ENCODE measurements at regions not wholly inside any gene's neighbourhood (a gene's known extent, or its start where the extent isn't known, plus 50 kb on each side); places are given as distances from the start of the nearest gene placed in this dataset.

GRCh38 chr6:19427548-19427947, 409.6 kb upstream of the ID4 start:
- DNase-seq, result no peak

DNA sequence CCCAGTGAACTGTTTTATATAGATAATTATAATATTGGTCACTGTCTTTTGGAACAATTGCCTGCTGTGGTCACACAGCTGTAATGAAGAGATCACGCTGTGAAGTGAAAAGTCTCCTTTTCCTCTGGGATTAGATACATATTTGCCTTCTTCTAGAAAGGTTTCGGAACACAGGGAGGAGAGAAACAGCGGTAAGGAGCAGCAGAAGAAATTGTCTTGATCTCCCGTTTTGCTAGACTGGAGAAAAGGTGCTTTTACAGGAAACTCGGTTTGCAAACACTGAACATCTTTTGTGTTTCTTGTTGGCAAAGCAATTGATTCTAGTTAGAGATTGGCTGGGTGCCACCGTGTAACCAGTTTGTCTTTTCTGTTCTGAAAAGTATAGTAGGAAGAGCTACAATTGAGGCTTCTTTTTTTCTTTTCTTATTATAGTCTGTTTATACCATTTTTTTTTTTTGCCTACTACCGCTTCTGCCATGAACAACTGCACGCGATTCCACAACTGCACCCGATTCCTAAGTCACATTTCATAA, 404.1 kb upstream of the ID4 start:
- DNase-seq, result no peak

DNA sequence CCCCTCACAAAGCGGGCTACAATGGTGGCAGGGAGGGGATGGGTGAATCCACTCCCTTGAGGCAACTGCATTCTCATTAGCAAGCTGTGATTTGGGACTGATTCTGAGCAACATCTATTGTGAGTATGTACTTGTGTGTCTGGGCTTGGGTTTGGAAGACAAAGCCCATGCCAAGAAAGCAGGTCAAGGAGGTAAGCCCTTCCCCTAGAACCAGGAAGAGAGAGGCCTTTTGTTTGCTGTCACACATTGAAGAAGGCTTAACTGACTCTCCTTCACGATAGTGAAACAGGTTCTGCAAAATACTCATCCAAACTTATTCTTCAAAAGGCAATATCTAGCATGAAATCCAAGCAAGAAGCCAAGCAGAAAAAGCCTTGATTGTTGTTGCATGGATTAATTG, 403.1 kb upstream of the ID4 start:
- no peak for DNase-seq

DNA sequence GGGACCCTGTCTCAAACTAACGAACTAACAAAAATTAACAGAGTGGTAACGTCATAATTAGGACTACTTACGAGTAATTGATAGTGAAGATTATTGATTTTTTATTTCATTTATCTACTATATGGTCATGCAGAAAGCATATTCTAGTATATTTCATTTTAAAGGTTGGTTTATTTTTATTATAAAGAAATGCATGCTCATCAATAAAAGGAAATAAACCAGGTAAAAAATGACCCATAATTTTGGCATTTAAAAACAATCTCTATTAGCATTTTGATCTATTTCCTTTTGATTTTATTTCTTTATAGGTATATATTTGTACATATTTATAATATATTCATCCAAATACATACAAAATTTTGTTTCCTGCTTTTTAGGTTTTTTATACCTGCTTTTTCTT, 401.4 kb upstream of the ID4 start:
- DNase-seq, result no peak

GRCh38 chr6:19438566-19439353, 398.4 kb upstream of the ID4 start:
- DNase-seq, result no peak

- DNase-seq, result no peak
Measured at GRCh38 chr6:19440531-19440930, 396.6 kb upstream of the ID4 start.

GRCh38 chr6:19443411-19443810, 393.8 kb upstream of the ID4 start:
- no peak for DNase-seq

- DNase-seq, result no peak
Measured at GRCh38 chr6:19444041-19444440, 393.1 kb upstream of the ID4 start.

GRCh38 chr6:19444481-19444880, 392.7 kb upstream of the ID4 start:
- DNase-seq, result no peak

DNA sequence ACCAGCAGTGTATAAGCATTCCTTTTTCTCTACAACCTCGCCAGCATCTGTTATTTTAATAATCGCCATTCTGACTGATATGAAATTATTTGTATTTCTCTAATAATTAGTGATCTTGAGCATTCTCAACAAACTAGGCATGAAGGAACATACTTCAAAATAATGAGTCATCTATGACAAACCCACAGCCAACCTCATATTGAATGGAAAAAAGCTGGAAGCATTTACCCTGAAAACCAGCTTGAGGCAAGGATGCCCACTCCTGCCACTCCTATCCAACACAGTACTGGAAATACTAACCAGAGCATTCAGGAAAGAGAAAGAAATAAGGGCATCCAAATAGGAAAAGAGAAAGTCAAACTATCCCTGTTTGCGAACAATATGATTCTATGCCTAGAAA, 390.6 kb upstream of the ID4 start:
- DNase-seq, result no peak

- DNase-seq, result no peak
Measured at GRCh38 chr6:19450651-19451050, 386.5 kb upstream of the ID4 start.

DNA sequence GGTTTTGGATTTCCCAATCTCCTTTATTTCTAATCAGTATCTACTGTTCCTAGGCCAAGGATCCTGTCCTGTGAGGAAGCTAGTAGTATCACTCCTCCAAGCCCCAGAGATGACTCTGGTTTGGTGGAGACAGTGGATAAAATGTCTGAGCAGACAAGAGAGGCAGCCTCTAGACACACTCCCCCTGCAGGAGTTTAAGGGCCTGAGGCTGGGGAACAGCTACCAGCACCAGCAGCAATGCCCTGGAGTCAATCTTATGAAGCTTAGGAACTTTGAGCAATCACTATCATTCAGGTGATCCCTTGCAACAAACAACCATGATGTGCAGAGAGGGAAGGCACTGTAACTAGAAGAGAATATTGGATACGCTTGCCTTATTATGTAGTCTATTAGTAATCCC, 384.7 kb upstream of the ID4 start:
- DNase-seq, result no peak

- no peak for DNase-seq
Measured at GRCh38 chr6:19454001-19454720, 383.0 kb upstream of the ID4 start.

DNA sequence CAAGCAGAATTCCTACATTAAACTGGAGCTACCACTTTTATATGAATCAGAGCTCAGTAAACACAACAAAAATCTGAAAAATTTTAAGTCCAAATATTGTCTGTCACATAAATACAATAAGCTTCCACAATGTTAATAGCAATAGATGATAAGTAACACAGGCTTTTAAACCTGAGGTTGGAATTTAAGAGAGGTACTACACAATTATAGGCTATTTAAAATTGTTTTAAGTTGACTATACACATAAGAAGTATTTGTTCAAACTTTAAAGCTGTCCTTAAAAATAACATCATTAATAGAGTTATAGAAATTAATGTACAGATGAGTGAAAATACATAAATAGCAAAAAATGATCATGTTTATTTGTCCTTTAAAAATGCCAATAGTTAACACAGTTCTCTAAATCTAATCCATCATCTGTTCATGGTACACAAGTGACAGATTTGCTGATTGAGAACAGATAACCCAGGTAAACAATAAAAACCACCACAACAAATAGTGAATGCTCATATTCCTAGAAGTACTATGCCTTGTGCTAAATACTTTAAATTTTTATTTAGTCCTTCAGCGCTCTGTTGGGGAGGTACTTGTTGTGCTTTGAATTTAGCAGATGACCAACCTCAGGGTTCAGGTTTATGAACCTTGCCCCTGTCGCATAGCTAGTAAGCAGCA, 382.3 kb upstream of the ID4 start:
- DNase-seq, result no peak

GRCh38 chr6:19463250-19463649, 373.9 kb upstream of the ID4 start:
- no peak for DNase-seq

DNA sequence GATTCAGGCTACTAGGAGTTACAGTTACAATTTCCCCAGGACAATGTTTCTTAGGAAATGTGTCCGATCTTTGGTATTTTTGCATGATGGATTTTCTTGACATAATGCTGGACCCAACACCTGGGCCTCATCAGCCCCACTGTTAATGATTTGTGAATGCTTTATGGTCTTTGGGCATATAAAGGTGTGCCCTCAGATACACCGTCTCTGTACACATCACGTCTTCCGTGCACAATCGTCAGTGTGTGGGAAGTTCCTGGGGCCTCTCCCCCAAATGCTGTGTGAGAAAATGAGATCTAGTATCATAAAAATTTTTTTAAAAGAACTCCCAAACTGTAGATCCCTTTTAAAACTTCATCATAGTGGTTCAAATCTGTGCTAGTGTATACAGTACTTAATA, 373.2 kb upstream of the ID4 start:
- DNase-seq, result no peak

- DNase-seq, result no peak
Measured at GRCh38 chr6:19465256-19465655, 371.9 kb upstream of the ID4 start.

DNA sequence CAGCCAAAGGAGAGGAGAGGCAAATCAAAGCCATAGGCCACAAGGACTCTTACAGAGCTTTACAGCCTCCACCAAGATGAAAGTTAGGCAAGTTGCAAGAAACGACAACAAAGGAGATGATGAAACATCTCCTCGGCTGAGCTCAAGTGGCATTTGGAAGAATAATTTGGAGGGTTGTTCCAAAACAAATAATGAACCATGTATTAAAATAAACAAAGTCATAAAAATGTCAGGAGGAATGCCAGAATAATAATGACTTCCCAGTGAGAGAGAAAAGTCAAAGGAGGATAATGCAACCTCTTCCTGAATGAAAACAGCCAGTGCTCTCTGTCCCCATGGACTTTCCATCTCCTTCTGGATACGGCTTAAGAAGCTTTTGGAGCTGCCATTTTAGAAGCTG, 371.4 kb upstream of the ID4 start:
- no peak for DNase-seq

GRCh38 chr6:19470333-19470732, 366.8 kb upstream of the ID4 start:
- DNase-seq, result no peak

GRCh38 chr6:19472153-19472552, 365.0 kb upstream of the ID4 start:
- DNase-seq, result no peak

GRCh38 chr6:19472850-19473249, 364.3 kb upstream of the ID4 start:
- DNase-seq, result no peak

DNA sequence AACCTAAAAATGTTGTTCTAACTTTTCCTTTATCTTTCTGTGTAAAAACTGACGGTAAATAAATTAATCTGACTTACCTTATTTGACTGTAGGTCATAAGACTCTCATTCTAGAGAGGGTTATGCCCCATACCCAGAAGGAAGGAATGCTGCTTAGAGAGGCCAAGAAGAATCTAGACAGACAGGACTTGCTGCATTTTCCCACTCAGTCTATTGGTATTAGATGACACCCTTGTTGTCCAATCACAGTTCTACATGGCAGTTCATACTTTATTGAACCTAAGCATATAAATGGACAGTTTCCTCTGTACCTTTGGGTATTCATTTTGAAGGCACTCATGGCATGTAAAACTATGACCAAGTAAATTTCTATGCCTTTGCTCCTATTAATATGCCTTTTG, 359.6 kb upstream of the ID4 start:
- no peak for DNase-seq

- DNase-seq, result no peak
Measured at GRCh38 chr6:19478273-19478672, 358.9 kb upstream of the ID4 start.

GRCh38 chr6:19478992-19479391, 358.2 kb upstream of the ID4 start:
- no peak for DNase-seq
